Caco-2 (cell line): ENCODE measurements at regions not wholly inside any gene's neighbourhood (a gene's known extent, or its start where the extent isn't known, plus 50 kb on each side); places are given as distances from the start of the nearest gene placed in this dataset.

ENCODE experiments used
- BruUV-seq: library from RNA; stranded (reverse); fragments of 400-500 nt; replicated peaks from 2 replicates; lab custom pipeline; 2021; lab: Mats Ljungman, UMichigan
- CTCF ChIA-PET: fragments of 300-600 bp; sonication (Branson Sonifier 250); formaldehyde crosslinking; loops from one replicate; lab custom pipeline; 2022; ENCODE audit warnings: antibody characterized with exemption; lab: Charles Lee
- POLR2A ChIA-PET: fragments of 300-600 bp; sonication (Branson Sonifier 250); formaldehyde crosslinking; loops from one replicate; lab custom pipeline; 2022; ENCODE audit warnings: antibody characterized with exemption; lab: Charles Lee
- DNase-seq, 2 experiments: peaks; one replicate each; pipeline versions ENCODE4 v3.0.0 to v3.0.0-alpha.2; 2020 to 2022
- H3K27me3 ChIP-seq: replicated peaks from 2 replicates; pipeline ENCODE4 v1.6.0; 2011; ENCODE audit warnings: low read length; ENCODE audit not compliant: control insufficient read depth, insufficient read depth
- H3K36me3 ChIP-seq: 2 replicates; pipeline ENCODE4 v1.5.1; 2011; ENCODE audit warnings: low read length; ENCODE audit not compliant: control insufficient read depth, insufficient read depth
- H3K4me1 ChIP-seq: fragments of 250-450 bp; sonication (Bioruptor Pico); 2 replicates; pipeline ENCODE4 v1.5.1; 2020; ENCODE audit warnings: mild to moderate bottlenecking
- H3K4me3 ChIP-seq: 2 replicates; pipeline ENCODE4 v1.5.1; 2011; ENCODE audit warnings: low read depth, mild to moderate bottlenecking, control low read depth, low read length
- H3K9me3 ChIP-seq: fragments of 250-450 bp; sonication (Bioruptor Pico); 2 replicates; pipeline ENCODE4 v1.5.1; 2020; ENCODE audit warnings: mild to moderate bottlenecking, moderate library complexity
- H3K27ac Mint-ChIP-seq: one replicate; pipeline ENCODE4 v1.8.0; 2022; ENCODE audit warnings: mixed read lengths; ENCODE audit not compliant: unreplicated experiment
- H3K27me3 Mint-ChIP-seq: one replicate; pipeline ENCODE4 v1.8.0; 2022; ENCODE audit warnings: mixed read lengths; ENCODE audit not compliant: insufficient read depth, unreplicated experiment
- H3K36me3 Mint-ChIP-seq: one replicate; pipeline ENCODE4 v1.8.0; 2022; ENCODE audit warnings: mild to moderate bottlenecking, mixed read lengths; ENCODE audit not compliant: insufficient read depth, unreplicated experiment
- H3K4me1 Mint-ChIP-seq: one replicate; pipeline ENCODE4 v1.8.0; 2022; ENCODE audit warnings: low read depth, mixed read lengths; ENCODE audit not compliant: unreplicated experiment
- H3K4me3 Mint-ChIP-seq: one replicate; pipeline ENCODE4 v1.8.0; 2022; ENCODE audit warnings: mild to moderate bottlenecking, moderate library complexity, mixed read lengths; ENCODE audit not compliant: unreplicated experiment
- H3K9me3 Mint-ChIP-seq: one replicate; pipeline ENCODE4 v1.8.0; 2022; ENCODE audit warnings: mixed read lengths; ENCODE audit not compliant: unreplicated experiment
- intact Hi-C: fragments of 100-400 bp; cut with micrococcal nuclease; formaldehyde crosslinking; loops from one replicate; pipeline ENCODE4 v1.10.0; 2022; ENCODE audit not compliant: unreplicated experiment
- TF ChIP-seq, protein P1 (sequence below), 2 experiments: fragments of 200-600 bp in 1 of 2; IDR thresholded peaks; 1 replicate in 1 of 2; 2 replicates in 1 of 2; pipeline versions ENCODE4 v1.5.1 to v1.8.0; 2011 to 2022; ENCODE audit warnings: antibody characterized with exemption in 1 of 2, control low read depth in 1 of 2, inconsistent platforms in 1 of 2, low read depth in 1 of 2, low read length in 1 of 2, mild to moderate bottlenecking in 1 of 2, moderate library complexity in 1 of 2; ENCODE audit not compliant: insufficient read depth in 1 of 2, severe bottlenecking in 1 of 2, unreplicated experiment in 1 of 2

DNA sequence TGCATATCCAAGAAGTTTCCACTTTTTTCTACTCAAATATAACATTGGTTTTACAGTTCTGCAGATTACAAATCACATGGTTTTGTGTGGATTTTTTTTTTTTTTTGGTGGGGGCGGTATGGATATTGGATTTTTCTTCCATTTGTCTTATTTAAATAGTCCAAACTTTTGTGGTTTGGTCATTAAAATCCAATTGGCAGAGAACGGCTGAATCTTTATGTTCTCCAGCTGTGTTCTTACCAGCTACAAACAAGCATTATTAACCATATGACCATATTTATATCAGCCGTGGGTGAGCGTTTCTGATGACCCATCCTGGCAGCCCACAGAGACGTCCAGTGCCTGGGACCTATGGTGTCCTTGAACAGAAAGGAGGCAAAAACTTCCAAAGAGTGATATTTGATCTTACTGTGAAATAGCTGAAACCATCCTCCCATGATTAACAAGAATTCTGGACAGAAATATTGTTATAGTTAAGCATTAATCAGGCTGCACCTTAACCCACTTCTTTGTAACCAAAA, 200.4 kb downstream of the LYPLAL1 start:
- CTCF ChIA-PET = interaction anchor here (0.7 kb wide), 1 partner anchor 1114 kb away, joined by 3 read pairs; no protein-coding TSS in a partner anchor
- no peak overlapping the region for H3K4me3 Mint-ChIP-seq

DNA sequence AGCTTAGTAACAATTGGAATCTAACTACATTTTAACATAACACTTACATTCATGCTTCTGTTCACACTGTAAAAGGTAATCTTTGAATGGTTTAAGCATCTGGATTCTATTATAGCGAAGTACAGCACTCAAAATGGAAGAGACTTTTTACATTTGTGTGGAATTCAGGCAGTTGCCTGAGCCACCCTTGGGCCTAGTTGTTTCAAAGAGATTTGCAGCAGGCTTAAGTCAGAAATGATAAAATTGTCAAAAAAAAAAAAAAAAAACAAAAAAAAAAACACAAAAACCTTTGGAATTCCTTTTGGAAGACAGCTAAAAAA, 199.9 kb downstream of the LYPLAL1 start:
- H3K27ac Mint-ChIP-seq = no peak overlapping the region
- CTCF ChIA-PET = interaction anchor here (0.7 kb wide), 1 partner anchor 1114 kb away, joined by 3 read pairs; no protein-coding TSS in a partner anchor
- DNase-seq = no peak
- Histone ChIP-seq H3K4me1 (no peaks in the 10 kb centered on the region), H3K36me3 (no peaks in the 10 kb centered on the region), H3K9me3 (no peaks in the 10 kb centered on the region), H3K27me3 (no peaks in the 10 kb centered on the region), H3K4me3 (no peak overlapping the region)
- no peak overlapping the region for H3K4me3 Mint-ChIP-seq
- TF ChIP-seq, protein P1, sequence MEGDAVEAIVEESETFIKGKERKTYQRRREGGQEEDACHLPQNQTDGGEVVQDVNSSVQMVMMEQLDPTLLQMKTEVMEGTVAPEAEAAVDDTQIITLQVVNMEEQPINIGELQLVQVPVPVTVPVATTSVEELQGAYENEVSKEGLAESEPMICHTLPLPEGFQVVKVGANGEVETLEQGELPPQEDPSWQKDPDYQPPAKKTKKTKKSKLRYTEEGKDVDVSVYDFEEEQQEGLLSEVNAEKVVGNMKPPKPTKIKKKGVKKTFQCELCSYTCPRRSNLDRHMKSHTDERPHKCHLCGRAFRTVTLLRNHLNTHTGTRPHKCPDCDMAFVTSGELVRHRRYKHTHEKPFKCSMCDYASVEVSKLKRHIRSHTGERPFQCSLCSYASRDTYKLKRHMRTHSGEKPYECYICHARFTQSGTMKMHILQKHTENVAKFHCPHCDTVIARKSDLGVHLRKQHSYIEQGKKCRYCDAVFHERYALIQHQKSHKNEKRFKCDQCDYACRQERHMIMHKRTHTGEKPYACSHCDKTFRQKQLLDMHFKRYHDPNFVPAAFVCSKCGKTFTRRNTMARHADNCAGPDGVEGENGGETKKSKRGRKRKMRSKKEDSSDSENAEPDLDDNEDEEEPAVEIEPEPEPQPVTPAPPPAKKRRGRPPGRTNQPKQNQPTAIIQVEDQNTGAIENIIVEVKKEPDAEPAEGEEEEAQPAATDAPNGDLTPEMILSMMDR (IDR thresholded peaks at IDR 0.05; ENCODE audit: insufficient read depth in 1 of 2, low read depth in 1 of 2, low read length in 1 of 2, severe bottlenecking in 1 of 2, unreplicated experiment in 1 of 2) = no peak
- H3K36me3 Mint-ChIP-seq = no peaks in the 10 kb centered on the region
- H3K4me1 Mint-ChIP-seq = no peaks in the 10 kb centered on the region
- intact Hi-C loops = no loop called here
- POLR2A ChIA-PET = no interaction called here
- no peaks in the 10 kb centered on the region for H3K27me3 Mint-ChIP-seq
- no TSS peak for BruUV-seq
- peaks cover 7% of the 10 kb centered on the region for H3K9me3 Mint-ChIP-seq

More for the DNA sequence above, 200.4 kb downstream of the LYPLAL1 start:
- no peaks in the 10 kb centered on the region for H3K4me1 ChIP-seq
- intact Hi-C loops = no loop called here
- Mint-ChIP-seq H3K4me1 (no peaks in the 10 kb centered on the region), H3K27me3 (no peaks in the 10 kb centered on the region), H3K36me3 (no peaks in the 10 kb centered on the region), H3K27ac (no peak overlapping the region), H3K9me3 (peaks cover 10% of the 10 kb centered on the region)
- H3K36me3 ChIP-seq = no peaks in the 10 kb centered on the region
- POLR2A ChIA-PET = no interaction called here
- H3K4me3 ChIP-seq = no peak overlapping the region
- H3K9me3 ChIP-seq = no peaks in the 10 kb centered on the region
- no peaks in the 10 kb centered on the region for H3K27me3 ChIP-seq
- DNase-seq = no peak
- no TSS peak for BruUV-seq
- TF ChIP-seq, protein P1 (IDR thresholded peaks at IDR 0.05; ENCODE audit: insufficient read depth in 1 of 2, low read depth in 1 of 2, low read length in 1 of 2, severe bottlenecking in 1 of 2, unreplicated experiment in 1 of 2) = no peak

DNA sequence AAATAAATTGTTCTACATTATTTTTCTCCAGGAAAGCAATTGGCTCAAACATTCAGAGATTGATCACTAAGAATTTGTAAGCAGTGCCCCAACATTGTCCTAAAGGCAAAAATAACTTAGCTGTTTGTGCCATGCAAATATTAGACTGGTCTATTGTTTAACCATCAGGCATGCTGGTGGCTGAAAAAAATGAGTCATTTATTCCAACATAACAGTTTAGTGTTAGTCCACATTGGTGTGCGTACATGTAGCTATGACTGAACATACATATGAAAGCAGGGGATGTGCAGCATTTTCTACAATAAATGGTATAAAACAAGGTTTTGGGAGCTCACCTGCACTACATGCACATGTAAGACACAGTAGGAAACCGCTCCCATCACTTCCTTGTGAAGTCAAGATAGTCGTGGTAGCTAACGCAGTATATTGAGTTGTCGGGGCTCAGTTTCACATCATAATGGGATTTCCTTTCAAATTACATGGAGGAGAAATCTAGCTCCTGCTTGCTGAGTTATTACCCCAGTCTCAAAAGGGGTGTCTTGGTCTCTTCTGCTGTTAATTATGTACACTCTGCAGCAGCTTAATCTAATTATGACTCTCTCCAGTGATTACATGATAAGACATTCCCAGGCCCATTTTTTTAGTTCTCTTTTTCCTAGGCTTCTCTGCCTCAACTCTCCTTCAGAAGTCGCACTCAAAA, 199.4 kb downstream of the LYPLAL1 start:
- Histone ChIP-seq H3K4me3 (no peak overlapping the region), H3K36me3 (no peaks in the 10 kb centered on the region), H3K4me1 (no peaks in the 10 kb centered on the region), H3K27me3 (no peaks in the 10 kb centered on the region), H3K9me3 (no peaks in the 10 kb centered on the region)
- TF ChIP-seq, protein P1 (IDR thresholded peaks at IDR 0.05; ENCODE audit: insufficient read depth in 1 of 2, low read depth in 1 of 2, low read length in 1 of 2, severe bottlenecking in 1 of 2, unreplicated experiment in 1 of 2) = no peak
- H3K4me1 Mint-ChIP-seq = no peaks in the 10 kb centered on the region
- POLR2A ChIA-PET = no interaction called here
- BruUV-seq = no TSS peak
- no peaks in the 10 kb centered on the region for H3K36me3 Mint-ChIP-seq
- CTCF ChIA-PET = interaction anchor here (0.7 kb wide), 1 partner anchor 1113 kb away, joined by 3 read pairs; no protein-coding TSS in a partner anchor
- H3K9me3 Mint-ChIP-seq = peaks cover 2% of the 10 kb centered on the region
- intact Hi-C loops = no loop called here
- H3K27ac Mint-ChIP-seq = no peak overlapping the region
- DNase-seq = no peak
- H3K27me3 Mint-ChIP-seq = no peaks in the 10 kb centered on the region
- H3K4me3 Mint-ChIP-seq = no peak overlapping the region
